K562 (cell line): ENCODE measurements at regions not wholly inside any gene's neighbourhood (a gene's known extent, or its start where the extent isn't known, plus 50 kb on each side); places are given as distances from the start of the nearest gene placed in this dataset.

Experiments
- CTCF ChIP-seq, 3 experiments: IDR thresholded peaks in 2 of 3; conservative IDR thresholded peaks in 1 of 3; 2 replicates each; pipeline ENCODE4 v1.5.1; 2011 to 2012; ENCODE audit warnings: low read length in 3 of 3, mild to moderate bottlenecking in 3 of 3, control low read depth in 2 of 3, improper control_type of control experiment in 1 of 3, inconsistent platforms in 1 of 3, low read depth in 1 of 3, mixed read lengths in 1 of 3, moderate library complexity in 1 of 3; ENCODE audit not compliant: insufficient read depth in 2 of 3
- DPF2 ChIP-seq: fragments of 450-650 bp; IDR thresholded peaks from 2 replicates; pipeline ENCODE4 v1.6.1; 2016
- FOXJ2 ChIP-seq: fragments of 200-800 bp; sonication (Bioruptor generic); IDR thresholded peaks from 2 replicates; pipeline ENCODE4 v1.6.1; 2016; ENCODE audit warnings: missing genetic modification characterization, missing compliant biosample characterization
- HDAC6 ChIP-seq: IDR thresholded peaks from 2 replicates; pipeline ENCODE4 v1.6.1; 2012; ENCODE audit warnings: low read depth, mild to moderate bottlenecking, control low read depth, inconsistent platforms, low read length, moderate library complexity
- KDM1A ChIP-seq, 2 experiments: fragments of 450-650 bp; IDR thresholded peaks; 2 replicates each; pipeline ENCODE4 v1.6.1; 2016; ENCODE audit warnings: mild to moderate bottlenecking in 2 of 2
- NFE2L1 ChIP-seq: fragments of 450-650 bp; IDR thresholded peaks from 2 replicates; pipeline ENCODE4 v1.6.1; 2016; ENCODE audit warnings: missing genetic modification characterization, low read depth, mild to moderate bottlenecking, missing compliant biosample characterization, moderate library complexity, borderline replicate concordance
- TF ChIP-seq, protein P1 (sequence below): sonication (generic); formaldehyde crosslinking; IDR thresholded peaks from 2 replicates; pipeline ENCODE4 v1.5.0; 2020; ENCODE audit warnings: missing genetic modification reagents

GRCh38 chr10:109696981-109697775 lies 226.1 kb downstream of the XPNPEP1 start:
- TF ChIP-seq CTCF (IDR thresholded peaks at IDR 0.05 in 2 of 3, conservative IDR thresholded peaks at IDR 0.05 in 1 of 3; ENCODE audit: insufficient read depth in 2 of 3, low read depth in 1 of 3, low read length in 3 of 3), result no peak
- TF ChIP-seq, protein P1, sequence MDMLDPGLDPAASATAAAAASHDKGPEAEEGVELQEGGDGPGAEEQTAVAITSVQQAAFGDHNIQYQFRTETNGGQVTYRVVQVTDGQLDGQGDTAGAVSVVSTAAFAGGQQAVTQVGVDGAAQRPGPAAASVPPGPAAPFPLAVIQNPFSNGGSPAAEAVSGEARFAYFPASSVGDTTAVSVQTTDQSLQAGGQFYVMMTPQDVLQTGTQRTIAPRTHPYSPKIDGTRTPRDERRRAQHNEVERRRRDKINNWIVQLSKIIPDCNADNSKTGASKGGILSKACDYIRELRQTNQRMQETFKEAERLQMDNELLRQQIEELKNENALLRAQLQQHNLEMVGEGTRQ (CRISPR knock-in tag), result no peak
- no peak for TF ChIP-seq FOXJ2 (tag)
- TF ChIP-seq NFE2L1, result no peak
- no peak for TF ChIP-seq KDM1A (IDR thresholded peaks at IDR 0.05)
- TF ChIP-seq DPF2, result no peak
- no peak for TF ChIP-seq HDAC6
